HEK293T (cell line): ENCODE measurements at regions not wholly inside any gene's neighbourhood (a gene's known extent, or its start where the extent isn't known, plus 50 kb on each side); places are given as distances from the start of the nearest gene placed in this dataset.

Experiments
- CTCF ChIA-PET: fragments of 350-600 bp; formaldehyde crosslinking; extraction: SDS; loops from one replicate; lab custom pipeline; 2021; ENCODE audit warnings: antibody characterized with exemption, inconsistent platforms; lab: Yijun Ruan, JAX
- POLR2A ChIA-PET: fragments of 350-600 bp; formaldehyde crosslinking; extraction: SDS; loops from one replicate; lab custom pipeline; 2020; ENCODE audit warnings: antibody characterized with exemption, inconsistent platforms; lab: Yijun Ruan, JAX
- DNase-seq: peaks from one replicate; pipeline ENCODE4 v3.0.0; 2012; ENCODE audit warnings: mixed read lengths; ENCODE audit errors: extremely low spot score
- ARNT ChIP-seq: fragments of 450-650 bp; IDR thresholded peaks from 2 replicates; pipeline ENCODE4 v1.6.1; 2017; ENCODE audit warnings: mild to moderate bottlenecking
- BHLHE40 ChIP-seq: fragments of 450-650 bp; IDR thresholded peaks from 2 replicates; pipeline ENCODE4 v1.6.1; 2016; ENCODE audit warnings: mild to moderate bottlenecking, moderate library complexity, borderline replicate concordance
- CTBP1 ChIP-seq: fragments of 450-650 bp; IDR thresholded peaks from 2 replicates; pipeline ENCODE4 v1.6.1; 2016; ENCODE audit warnings: borderline replicate concordance
- ELF4 ChIP-seq: fragments of 450-650 bp; IDR thresholded peaks from 2 replicates; pipeline ENCODE4 v1.6.1; 2017; ENCODE audit warnings: antibody characterized with exemption
- FOXA1 ChIP-seq: fragments of 450-650 bp; IDR thresholded peaks from 2 replicates; pipeline ENCODE4 v1.6.1; 2016; ENCODE audit warnings: mild to moderate bottlenecking
- FOXK2 ChIP-seq: fragments of 450-650 bp; IDR thresholded peaks from 2 replicates; pipeline ENCODE4 v1.6.1; 2016; ENCODE audit warnings: mild to moderate bottlenecking
- FOXM1 ChIP-seq: fragments of 450-650 bp; IDR thresholded peaks from 2 replicates; pipeline ENCODE4 v1.6.1; 2017; ENCODE audit warnings: mild to moderate bottlenecking, borderline replicate concordance
- HDGF ChIP-seq: fragments of 450-650 bp; IDR thresholded peaks from 2 replicates; pipeline ENCODE4 v1.6.1; 2017; ENCODE audit warnings: antibody characterized with exemption, borderline replicate concordance
- L3MBTL2 ChIP-seq: fragments of 450-650 bp; conservative IDR thresholded peaks from 2 replicates; pipeline ENCODE4 v1.6.1; 2016; ENCODE audit warnings: mild to moderate bottlenecking
- LEF1 ChIP-seq: fragments of 450-650 bp; IDR thresholded peaks from 2 replicates; pipeline ENCODE4 v1.6.1; 2017; ENCODE audit warnings: mild to moderate bottlenecking, borderline replicate concordance
- NFRKB ChIP-seq: fragments of 450-650 bp; IDR thresholded peaks from 2 replicates; pipeline ENCODE4 v1.6.1; 2016; ENCODE audit warnings: mild to moderate bottlenecking, moderate library complexity
- PKNOX1 ChIP-seq: fragments of 450-650 bp; IDR thresholded peaks from 2 replicates; pipeline ENCODE4 v1.6.1; 2016
- SP1 ChIP-seq: fragments of 450-650 bp; IDR thresholded peaks from 2 replicates; pipeline ENCODE4 v1.6.1; 2017
- SUZ12 ChIP-seq: fragments of 450-650 bp; IDR thresholded peaks from 2 replicates; pipeline ENCODE4 v1.6.1; 2016; ENCODE audit warnings: mild to moderate bottlenecking
- TARDBP ChIP-seq: fragments of 450-650 bp; IDR thresholded peaks from 2 replicates; pipeline ENCODE4 v1.6.1; 2016
- ZNF384 ChIP-seq: fragments of 450-650 bp; IDR thresholded peaks from 2 replicates; pipeline ENCODE4 v1.6.1; 2016

- ChIA-PET CTCF (interaction anchor here (0.6 to 1.3 kb wide), 2 partner anchors 13 to 286 kb away, joined by 3 read pairs; no protein-coding TSS in a partner anchor), POLR2A (no interaction called here)
- TF ChIP-seq FOXK2 (no peak), PKNOX1 (no peak), SUZ12 (no peak), ARNT (no peak), CTBP1 (no peak), FOXA1 (no peak), NFRKB (no peak), LEF1 (no peak), SP1 (no peak), ELF4 (no peak), TARDBP (no peak), L3MBTL2 (no peak), HDGF (no peak), FOXM1 (no peak), ZNF384 (no peak)
- no peak for DNase-seq
These were observed 511.6 kb upstream of the ARGLU1 start for GRCh38 chr13:107079423-107080049.

- POLR2A ChIA-PET, result no interaction called here
- CTCF ChIA-PET, result no interaction called here
- TF ChIP-seq FOXA1 (no peak), TARDBP (no peak), ARNT (no peak), FOXM1 (no peak), NFRKB (no peak), LEF1 (no peak), CTBP1 (no peak), FOXK2 (no peak), SUZ12 (no peak), BHLHE40 (no peak), HDGF (no peak), SP1 (no peak)
- no peak for DNase-seq
These were observed 510.4 kb upstream of the ARGLU1 start for GRCh38 chr13:107078229-107078765.

- TF ChIP-seq ZNF384, result no peak
- no peak for TF ChIP-seq ARNT
- no peak for TF ChIP-seq HDGF
- no peak for TF ChIP-seq ELF4
- no peak for TF ChIP-seq LEF1
- TF ChIP-seq TARDBP, result no peak
- no peak for TF ChIP-seq FOXM1
- no peak for TF ChIP-seq CTBP1
- no peak for DNase-seq
- ChIA-PET POLR2A (no interaction called here), CTCF (no interaction called here)
These were observed 508.9 kb upstream of the ARGLU1 start for GRCh38 chr13:107076801-107077200.

GRCh38 chr13:107075576-107075975, 507.6 kb upstream of the ARGLU1 start:
- ChIA-PET CTCF (no interaction called here), POLR2A (no interaction called here)
- DNase-seq, result no peak
- TF ChIP-seq NFRKB (no peak), SP1 (no peak), ZNF384 (no peak), FOXK2 (no peak), L3MBTL2 (no peak), FOXM1 (no peak), TARDBP (no peak), PKNOX1 (no peak), LEF1 (no peak)

- TF ChIP-seq TARDBP (no peak), ZNF384 (no peak), FOXA1 (no peak), ARNT (no peak)
- POLR2A ChIA-PET, result no interaction called here
- CTCF ChIA-PET, result no interaction called here
- no peak for DNase-seq
These were observed 502.9 kb upstream of the ARGLU1 start for GRCh38 chr13:107070792-107071191.

GRCh38 chr13:107069108-107069776, 501.3 kb upstream of the ARGLU1 start:
- ChIA-PET POLR2A (no interaction called here), CTCF (no interaction called here)
- DNase-seq, result no peak
- no peak for TF ChIP-seq FOXK2
- TF ChIP-seq HDGF, result no peak
- TF ChIP-seq CTBP1, result no peak
- no peak for TF ChIP-seq FOXM1
- no peak for TF ChIP-seq LEF1
- TF ChIP-seq SP1, result no peak
- no peak for TF ChIP-seq BHLHE40
- no peak for TF ChIP-seq TARDBP
- no peak for TF ChIP-seq FOXA1

- POLR2A ChIA-PET, result no interaction called here
These were observed 499.4 kb upstream of the ARGLU1 start for GRCh38 chr13:107067381-107067780.

More at GRCh38 chr13:107067381-107067780, 499.4 kb upstream of the ARGLU1 start:
- no peak for DNase-seq
- TF ChIP-seq ARNT, result no peak
- TF ChIP-seq SP1, result no peak
- no peak for TF ChIP-seq L3MBTL2
- CTCF ChIA-PET, result no interaction called here
